ENCODE measurements at regions not wholly inside any gene's neighbourhood (a gene's known extent, or its start where the extent isn't known, plus 50 kb on each side); places are given as distances from the start of the nearest gene placed in this dataset.
"Not testable (repeated sequence)": the region's sequence is repeated elsewhere in the genome, so short reads cannot be mapped to it uniquely, and the experiment has no call there.

GRCh38 chr17:70370816-70371215, 201.5 kb downstream of the KCNJ2 start:
- no peak for DNase-seq (ENCODE audit: low read depth in 2 of 2)

GRCh38 chr17:70373369-70373768, 204.0 kb downstream of the KCNJ2 start:
- no peak for DNase-seq (ENCODE audit: low read depth in 2 of 2)

- DNase-seq (ENCODE audit: low read depth in 2 of 2) = no peak
Measured at GRCh38 chr17:70374496-70374895, 205.2 kb downstream of the KCNJ2 start.

GRCh38 chr17:70375406-70375805, 206.1 kb downstream of the KCNJ2 start:
- no peak for DNase-seq (ENCODE audit: low read depth in 2 of 2)

DNA sequence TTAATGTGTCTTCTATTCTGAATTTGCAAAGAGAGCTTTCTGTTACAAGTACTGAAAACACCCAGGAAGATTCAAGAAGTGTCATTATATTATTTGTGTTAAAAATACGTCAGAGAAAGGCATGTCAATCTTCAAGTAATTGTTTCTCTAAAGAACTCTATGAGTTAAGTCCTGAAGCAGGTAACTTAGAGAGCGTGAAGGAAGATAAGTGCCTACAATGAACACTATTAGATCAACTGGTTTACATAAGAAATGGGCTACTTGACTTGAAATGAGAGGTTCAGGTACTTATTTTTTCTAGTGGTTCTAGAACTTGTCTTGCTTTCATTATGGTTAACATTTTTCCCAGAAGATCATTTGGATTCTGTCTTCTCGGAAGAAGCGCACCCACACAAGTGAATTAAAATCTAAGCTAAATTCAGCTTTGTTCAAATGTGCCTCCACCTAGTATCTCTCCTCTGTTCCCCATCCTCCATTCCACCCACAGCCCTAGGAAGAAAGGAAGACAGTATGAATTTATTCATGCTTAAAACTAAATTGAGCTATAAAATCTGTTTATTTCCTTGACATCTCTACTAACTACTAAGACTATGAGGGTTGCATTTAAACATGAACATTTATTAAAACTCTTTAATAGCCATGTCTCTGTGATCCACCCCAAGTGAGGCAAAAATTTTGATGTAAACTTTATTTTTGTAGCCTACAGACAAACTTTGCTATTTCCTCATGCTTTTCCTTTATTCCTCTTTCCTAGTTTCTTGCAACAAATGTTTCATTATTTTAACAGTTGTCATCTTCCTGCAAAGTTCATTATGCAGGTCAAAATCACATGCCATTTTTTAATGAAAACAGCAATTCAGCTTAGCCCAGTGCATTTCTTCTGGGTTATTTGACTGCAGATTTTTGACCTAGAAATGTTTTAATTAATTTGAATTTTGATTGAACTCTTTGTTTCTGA, 206.8 kb downstream of the KCNJ2 start:
- DNase-seq (ENCODE audit: low read depth in 2 of 2) = no peak

DNA sequence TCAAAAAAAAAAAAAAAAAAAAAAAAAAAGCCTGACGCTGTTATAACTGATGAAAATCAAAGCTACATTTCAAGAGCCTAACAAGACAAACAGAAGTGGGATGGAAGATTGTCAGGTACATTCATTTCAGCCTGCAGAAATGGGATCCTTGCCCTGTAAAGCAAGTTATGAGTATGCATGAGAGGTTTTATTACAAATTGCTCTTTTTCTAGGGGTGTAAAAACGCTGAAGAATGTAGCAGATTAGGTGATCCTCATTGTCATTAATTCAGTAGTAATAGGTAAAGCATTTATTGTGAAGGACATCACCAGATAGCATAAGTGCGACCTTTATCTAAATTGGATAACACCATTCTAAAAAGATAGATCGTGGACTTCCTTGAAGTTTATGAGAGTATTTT, 208.3 kb downstream of the KCNJ2 start:
- DNase-seq (ENCODE audit: low read depth in 2 of 2) = no peak

GRCh38 chr17:70378076-70378475, 208.7 kb downstream of the KCNJ2 start:
- peak in 1 of 2 donors; percentile 1 for DNase-seq (ENCODE audit: low read depth in 2 of 2)

DNA sequence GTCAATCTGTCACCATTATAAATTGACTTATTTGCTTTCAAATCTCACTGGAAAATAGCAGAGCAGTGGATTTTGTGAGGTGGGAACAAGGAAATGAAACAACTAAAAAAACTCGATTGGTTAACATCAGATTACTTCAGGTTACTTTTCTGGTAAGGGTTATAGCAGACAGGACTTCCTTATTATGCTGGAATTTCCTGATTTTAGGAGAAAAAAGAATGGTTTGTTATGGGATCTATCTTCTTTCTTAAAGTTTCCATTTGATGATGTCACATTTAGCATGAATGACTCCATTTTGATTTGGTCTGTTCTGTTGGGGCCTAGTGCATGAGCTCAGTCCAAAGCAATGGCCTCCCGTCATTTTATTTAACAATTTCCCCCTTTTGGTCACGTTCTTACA, 210.6 kb downstream of the KCNJ2 start:
- DNase-seq (ENCODE audit: low read depth in 2 of 2) = no peak

- DNase-seq (ENCODE audit: low read depth in 2 of 2) = not testable (repeated sequence)
Measured at GRCh38 chr17:70381916-70382315, 212.6 kb downstream of the KCNJ2 start.

- DNase-seq (ENCODE audit: low read depth in 2 of 2) = no peak
Measured at GRCh38 chr17:70388326-70388725, 219.0 kb downstream of the KCNJ2 start.

GRCh38 chr17:70389232-70389757, 220.0 kb downstream of the KCNJ2 start:
- not testable (repeated sequence) for DNase-seq (ENCODE audit: low read depth in 2 of 2)

DNA sequence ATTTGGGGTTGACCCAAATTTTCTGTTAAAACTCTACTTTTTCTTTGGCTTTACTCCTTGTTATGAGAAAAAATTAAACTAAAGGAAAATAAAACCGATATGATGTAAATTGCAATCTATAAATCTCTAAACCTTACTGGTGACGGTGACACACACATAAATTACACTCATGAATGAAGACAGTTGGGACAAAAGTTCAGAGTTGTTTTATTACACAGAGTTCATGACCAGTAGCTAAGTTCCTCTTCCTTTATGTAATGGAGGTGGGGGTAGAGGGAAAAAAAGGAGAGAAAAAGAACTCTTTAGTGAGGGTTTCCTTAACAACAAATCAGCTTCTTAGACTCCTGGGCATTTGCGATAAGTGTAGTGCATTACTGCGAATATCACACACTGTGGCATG, 220.7 kb downstream of the KCNJ2 start:
- no peak for DNase-seq (ENCODE audit: low read depth in 2 of 2)

DNA sequence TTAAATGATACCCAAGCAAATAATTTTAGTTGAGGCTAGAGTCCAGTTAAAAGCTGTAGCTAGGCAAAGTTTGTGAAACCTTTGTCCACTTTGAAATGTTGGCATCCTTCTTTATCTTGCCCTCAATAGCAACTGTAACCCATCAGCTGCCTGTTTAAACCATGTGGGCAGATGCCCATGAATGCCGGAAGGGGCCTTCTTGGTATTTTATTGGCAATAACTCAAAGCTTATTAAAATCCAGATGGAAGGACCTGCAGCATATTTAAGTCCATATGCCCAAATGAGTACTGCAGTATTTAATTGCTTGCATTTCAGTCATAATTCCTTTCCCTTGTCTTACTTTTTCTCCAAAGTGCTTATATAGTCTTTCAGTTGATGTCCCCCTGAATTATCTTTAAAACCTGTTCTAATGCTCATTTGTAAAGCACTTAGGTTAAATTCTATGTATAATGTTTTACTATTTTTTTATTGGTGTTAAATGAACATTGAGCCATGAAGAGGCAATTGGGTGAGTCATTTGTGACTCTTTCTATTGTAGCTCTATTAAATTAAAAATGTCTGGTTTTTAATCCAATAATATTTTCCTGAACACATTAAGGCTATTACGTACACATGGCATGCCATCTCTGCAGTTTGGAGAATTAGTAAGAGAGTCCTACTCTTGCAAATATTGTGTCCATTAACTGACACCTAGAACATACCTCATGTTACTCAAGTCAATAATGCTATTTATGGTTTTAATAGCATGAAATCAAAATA, 225.3 kb downstream of the KCNJ2 start:
- DNase-seq (ENCODE audit: low read depth in 2 of 2) = no peak

GRCh38 chr17:70405492-70406220, 236.3 kb downstream of the KCNJ2 start:
- DNase-seq (ENCODE audit: low read depth in 2 of 2) = no peak

DNA sequence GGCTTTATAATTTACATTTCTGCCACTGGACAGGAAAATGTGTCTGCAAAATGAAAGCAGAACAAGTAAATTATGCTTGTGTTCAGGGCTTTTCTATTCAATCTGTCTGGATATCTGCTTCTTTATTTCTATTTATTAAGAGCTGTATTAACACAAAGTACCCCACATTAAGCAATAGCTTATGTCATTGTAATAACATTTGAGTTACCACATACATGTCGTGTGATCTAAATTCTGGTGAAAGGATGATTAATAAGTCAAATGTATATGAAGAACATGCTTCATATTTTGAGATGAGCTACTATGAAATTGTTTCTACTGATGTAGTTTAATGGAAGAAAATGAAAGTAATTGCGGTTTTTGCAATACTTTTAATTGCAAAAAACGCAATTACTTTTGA, 238.2 kb downstream of the KCNJ2 start:
- no peak for DNase-seq (ENCODE audit: low read depth in 2 of 2)

GRCh38 chr17:70408768-70409167, 239.4 kb downstream of the KCNJ2 start:
- DNase-seq (ENCODE audit: low read depth in 2 of 2) = no peak

DNA sequence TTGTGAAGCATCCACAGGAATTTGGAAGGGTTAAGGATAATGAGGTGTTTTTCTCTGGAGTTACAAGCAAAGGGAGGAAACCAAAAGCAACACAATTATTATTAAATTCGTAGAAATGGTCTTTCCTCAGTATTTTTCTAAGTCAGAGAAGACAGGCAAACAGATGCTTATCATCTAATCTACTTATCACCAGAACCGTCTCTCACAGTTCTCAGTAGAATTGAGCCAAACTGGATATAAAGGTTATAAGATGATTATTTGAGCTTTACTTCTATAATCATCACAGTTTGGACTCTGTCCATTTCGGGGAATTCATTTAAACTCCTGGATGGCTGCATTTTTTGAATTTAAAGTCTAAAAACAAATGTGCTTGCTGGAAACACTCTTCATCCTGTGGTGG, 245.0 kb downstream of the KCNJ2 start:
- no peak for DNase-seq (ENCODE audit: low read depth in 2 of 2)

DNA sequence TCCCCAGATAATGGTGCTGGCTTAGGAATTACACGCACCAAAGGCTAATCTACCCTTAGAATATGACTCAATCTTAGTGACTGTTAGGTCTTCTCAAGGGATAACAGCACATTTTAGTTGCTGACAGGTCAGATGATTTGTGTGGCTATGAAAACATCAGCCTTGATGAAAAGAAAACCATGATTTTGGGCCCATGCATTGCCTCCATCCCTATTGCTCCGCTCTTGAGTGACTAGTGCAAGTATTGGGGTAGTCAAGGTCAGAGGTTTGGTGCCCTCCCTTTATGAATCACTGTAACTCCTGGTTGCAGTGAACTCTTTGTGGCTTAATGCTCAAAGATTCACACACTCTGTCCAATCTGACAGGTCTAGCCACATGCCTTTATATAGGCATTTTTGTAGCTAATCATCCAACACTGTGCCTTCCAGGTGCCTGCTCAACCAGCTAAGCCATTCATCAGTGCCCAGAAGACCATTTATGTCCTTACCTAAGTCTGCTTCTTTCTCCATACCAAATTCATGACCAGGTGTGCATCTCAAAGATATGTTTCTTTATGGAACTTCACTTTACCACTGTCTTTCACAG, 251.6 kb downstream of the KCNJ2 start:
- no peak for DNase-seq (ENCODE audit: low read depth in 2 of 2)

GRCh38 chr17:70422862-70423261, 253.5 kb downstream of the KCNJ2 start:
- DNase-seq (ENCODE audit: low read depth in 2 of 2) = no peak

GRCh38 chr17:70423562-70423961, 254.2 kb downstream of the KCNJ2 start:
- no peak for DNase-seq (ENCODE audit: low read depth in 2 of 2)

GRCh38 chr17:70426752-70427151, 257.4 kb downstream of the KCNJ2 start:
- no peak for DNase-seq (ENCODE audit: low read depth in 2 of 2)

Data from dermis microvascular lymphatic vessel endothelial cell (primary cell).